ENCODE measurements at regions not wholly inside any gene's neighbourhood (a gene's known extent, or its start where the extent isn't known, plus 50 kb on each side); places are given as distances from the start of the nearest gene placed in this dataset.

- no peaks in the 10 kb centered on the region for H3K36me3 ChIP-seq (ENCODE audit: low read depth, missing control alignments)
- H3K9me3 ChIP-seq = no peaks in the 10 kb centered on the region
- H3K27me3 ChIP-seq = no peaks in the 10 kb centered on the region
- TF ChIP-seq POLR2A (IDR thresholded peaks at IDR 0.05) (no peak), CTCF (IDR thresholded peaks at IDR 0.05) (no peak)
- DNase-seq = no peak
- H3K4me3 ChIP-seq = no peak overlapping the region
- H3K27ac ChIP-seq = no peak overlapping the region
- 82 to 92% methylated on average over 3 of the region's 3 CpGs for WGBS, 2 donors
- intact Hi-C loops (cut with DNase I; ENCODE audit: low total_unique reads) = no loop called here
- H3K4me1 ChIP-seq = no peaks in the 10 kb centered on the region
These were observed 87.7 kb downstream of the ERCC5 start for GRCh38 chr13:102933523-102933922.

GRCh38 chr13:102933122-102933521 is 87.3 kb downstream of the ERCC5 start:
- Histone ChIP-seq H3K4me3 (no peak overlapping the region), H3K27ac (no peak overlapping the region), H3K27me3 (no peaks in the 10 kb centered on the region), H3K9me3 (no peaks in the 10 kb centered on the region), H3K36me3 (ENCODE audit: low read depth, missing control alignments) (no peaks in the 10 kb centered on the region), H3K4me1 (no peaks in the 10 kb centered on the region)
- 93 to 97% methylated on average over 6 of the region's 6 CpGs for WGBS, 2 donors
- intact Hi-C loops (cut with DNase I; ENCODE audit: low total_unique reads) = no loop called here
- TF ChIP-seq CTCF (IDR thresholded peaks at IDR 0.05) = no peak
- no peak for TF ChIP-seq POLR2A (IDR thresholded peaks at IDR 0.05)
- DNase-seq = no peak

- H3K9me3 ChIP-seq = no peaks in the 10 kb centered on the region
- no peak overlapping the region for H3K27ac ChIP-seq
- intact Hi-C loops (cut with DNase I; ENCODE audit: low total_unique reads) = no loop called here
- DNase-seq = no peak
- H3K27me3 ChIP-seq = no peaks in the 10 kb centered on the region
- H3K36me3 ChIP-seq (ENCODE audit: low read depth, missing control alignments) = no peaks in the 10 kb centered on the region
- no peaks in the 10 kb centered on the region for H3K4me1 ChIP-seq
- TF ChIP-seq CTCF (IDR thresholded peaks at IDR 0.05) (no peak), POLR2A (IDR thresholded peaks at IDR 0.05) (no peak)
- WGBS, 2 donors = 91 to 92% methylated on average over 4 of the region's 4 CpGs
- no peak overlapping the region for H3K4me3 ChIP-seq
These were observed 86.5 kb downstream of the ERCC5 start for GRCh38 chr13:102932331-102932730.

- Histone ChIP-seq H3K4me1 (no peaks in the 10 kb centered on the region), H3K27me3 (no peaks in the 10 kb centered on the region), H3K36me3 (ENCODE audit: low read depth, missing control alignments) (no peaks in the 10 kb centered on the region), H3K9me3 (no peaks in the 10 kb centered on the region), H3K27ac (no peak overlapping the region), H3K4me3 (no peak overlapping the region)
- WGBS, 2 donors = 61 to 64% methylated on average over 3 of the region's 3 CpGs
- no peak for DNase-seq
- TF ChIP-seq CTCF (IDR thresholded peaks at IDR 0.05) (no peak), POLR2A (IDR thresholded peaks at IDR 0.05) (no peak)
- intact Hi-C loops (cut with DNase I; ENCODE audit: low total_unique reads) = no loop called here
These were observed 84.7 kb downstream of the ERCC5 start for GRCh38 chr13:102930566-102930965.

GRCh38 chr13:102928941-102929675 is 83.3 kb downstream of the ERCC5 start:
- Histone ChIP-seq H3K4me3 (no peak overlapping the region), H3K4me1 (no peaks in the 10 kb centered on the region), H3K27me3 (no peaks in the 10 kb centered on the region), H3K36me3 (ENCODE audit: low read depth, missing control alignments) (no peaks in the 10 kb centered on the region), H3K27ac (no peak overlapping the region), H3K9me3 (no peaks in the 10 kb centered on the region)
- intact Hi-C loops (cut with DNase I; ENCODE audit: low total_unique reads) = no loop called here
- WGBS, 2 donors = 76 to 80% methylated on average over 9 of the region's 9 CpGs
- no peak for TF ChIP-seq CTCF (IDR thresholded peaks at IDR 0.05)
- TF ChIP-seq POLR2A (IDR thresholded peaks at IDR 0.05) = no peak
- no peak for DNase-seq
